ENCODE measurements at regions not wholly inside any gene's neighbourhood (a gene's known extent, or its start where the extent isn't known, plus 50 kb on each side); places are given as distances from the start of the nearest gene placed in this dataset.

- TF ChIP-seq CTCF (conservative IDR thresholded peaks at IDR 0.05; ENCODE audit: low read depth, low read length) (no peak), RCOR1 (IDR thresholded peaks at IDR 0.05; ENCODE audit: insufficient replicate concordance, low read length) (no peak), POLR2A (IDR thresholded peaks at IDR 0.05; ENCODE audit: low read depth, low read length) (no peak), SMC3 (IDR thresholded peaks at IDR 0.05; ENCODE audit: low read depth, low read length) (no peak), USF2 (IDR thresholded peaks at IDR 0.05; ENCODE audit: low read depth, low read length) (peak; percentile 91), RFX5 (IDR thresholded peaks at IDR 0.05; ENCODE audit: low read depth, low read length) (no peak), CEBPB (IDR thresholded peaks at IDR 0.05; ENCODE audit: low read depth, low read length) (peak; percentile 42; the same call in 1 of the 2 replicates), MXI1 (IDR thresholded peaks at IDR 0.05; ENCODE audit: borderline replicate concordance, low read depth, low read length) (no peak), MAFK (IDR thresholded peaks at IDR 0.05; ENCODE audit: low read depth, low read length) (no peak), BHLHE40 (IDR thresholded peaks at IDR 0.05; ENCODE audit: low read depth, low read length) (peak; percentile 44; the same call in 1 of the 2 replicates), RAD21 (IDR thresholded peaks at IDR 0.05; ENCODE audit: low read length) (0 out of 2 replicates have a peak, but pooled peaks have one; percentile 15)
Observed at GRCh38 chr5:78699552-78700153, 51.1 kb upstream of the LHFPL2 start.
